ENCODE measurements at regions not wholly inside any gene's neighbourhood (a gene's known extent, or its start where the extent isn't known, plus 50 kb on each side); places are given as distances from the start of the nearest gene placed in this dataset.
"Not testable (repeated sequence)": the region's sequence is repeated elsewhere in the genome, so short reads cannot be mapped to it uniquely, and the experiment has no call there.

- intact Hi-C loops (cut with micrococcal nuclease) = no loop called here
These were observed 582.8 kb upstream of the CPEB2 start for GRCh38 chr4:14419516-14419915.

GRCh38 chr4:14426297-14426696 lies 576.0 kb upstream of the CPEB2 start:
- intact Hi-C loops (cut with micrococcal nuclease) = not testable (repeated sequence)

GRCh38 chr4:14428125-14428524 lies 574.2 kb upstream of the CPEB2 start:
- intact Hi-C loops (cut with micrococcal nuclease) = no loop called here

- intact Hi-C loops (cut with micrococcal nuclease) = no loop called here
These were observed 570.8 kb upstream of the CPEB2 start for GRCh38 chr4:14431155-14432134.

- intact Hi-C loops (cut with micrococcal nuclease) = no loop called here
These were observed 567.8 kb upstream of the CPEB2 start for GRCh38 chr4:14434483-14434882.

GRCh38 chr4:14434916-14435315 lies 567.4 kb upstream of the CPEB2 start:
- intact Hi-C loops (cut with micrococcal nuclease) = no loop called here

GRCh38 chr4:14441561-14441960 lies 560.7 kb upstream of the CPEB2 start:
- intact Hi-C loops (cut with micrococcal nuclease) = no loop called here

- intact Hi-C loops (cut with micrococcal nuclease) = no loop called here
These were observed 556.4 kb upstream of the CPEB2 start for GRCh38 chr4:14445882-14446281.

GRCh38 chr4:14446311-14446710 lies 556.0 kb upstream of the CPEB2 start:
- intact Hi-C loops (cut with micrococcal nuclease) = no loop called here

- intact Hi-C loops (cut with micrococcal nuclease) = no loop called here
These were observed 555.4 kb upstream of the CPEB2 start for GRCh38 chr4:14446904-14447303.

- intact Hi-C loops (cut with micrococcal nuclease) = no loop called here
These were observed 553.0 kb upstream of the CPEB2 start for GRCh38 chr4:14449308-14449707.

GRCh38 chr4:14452001-14452400 lies 550.3 kb upstream of the CPEB2 start:
- intact Hi-C loops (cut with micrococcal nuclease) = no loop called here

- intact Hi-C loops (cut with micrococcal nuclease) = no loop called here
These were observed 549.5 kb upstream of the CPEB2 start for GRCh38 chr4:14452764-14453163.

- intact Hi-C loops (cut with micrococcal nuclease) = no loop called here
These were observed 543.8 kb upstream of the CPEB2 start for GRCh38 chr4:14458463-14458862.

- intact Hi-C loops (cut with micrococcal nuclease) = no loop called here
These were observed 537.2 kb upstream of the CPEB2 start for GRCh38 chr4:14465057-14465456.

- intact Hi-C loops (cut with micrococcal nuclease) = no loop called here
These were observed 536.8 kb upstream of the CPEB2 start for GRCh38 chr4:14465507-14465906.

- intact Hi-C loops (cut with micrococcal nuclease) = no loop called here
These were observed 523.8 kb upstream of the CPEB2 start for GRCh38 chr4:14478504-14478903.

- intact Hi-C loops (cut with micrococcal nuclease) = no loop called here
These were observed 505.9 kb upstream of the CPEB2 start for GRCh38 chr4:14496408-14496807.

GRCh38 chr4:14496969-14497368 lies 505.3 kb upstream of the CPEB2 start:
- intact Hi-C loops (cut with micrococcal nuclease) = no loop called here

- intact Hi-C loops (cut with micrococcal nuclease) = no loop called here
These were observed 498.1 kb upstream of the CPEB2 start for GRCh38 chr4:14504162-14504561.

- intact Hi-C loops (cut with micrococcal nuclease) = no loop called here
These were observed 488.8 kb upstream of the CPEB2 start for GRCh38 chr4:14513471-14513870.

GRCh38 chr4:14515556-14515955 lies 486.7 kb upstream of the CPEB2 start:
- intact Hi-C loops (cut with micrococcal nuclease) = no loop called here

- intact Hi-C loops (cut with micrococcal nuclease) = no loop called here
These were observed 484.1 kb upstream of the CPEB2 start for GRCh38 chr4:14518136-14518535.
